PFSK-1 (cell line): ENCODE measurements at regions not wholly inside any gene's neighbourhood (a gene's known extent, or its start where the extent isn't known, plus 50 kb on each side); places are given as distances from the start of the nearest gene placed in this dataset.

ENCODE experiments used
- FOXP2 ChIP-seq: optimal IDR thresholded peaks from 2 replicates; pipeline ENCODE3; 2011; ENCODE audit warnings: borderline replicate concordance, control low read depth, inconsistent platforms; ENCODE audit not compliant: insufficient read depth; ENCODE audit errors: extremely low read length, extremely low read depth
- POLR2AphosphoS5 ChIP-seq: IDR thresholded peaks from 2 replicates; pipeline ENCODE4 v1.6.1; 2012; ENCODE audit warnings: low read depth, mild to moderate bottlenecking, control low read depth, low read length, moderate library complexity
- REST ChIP-seq, 2 experiments: IDR thresholded peaks; 2 replicates each; pipeline versions ENCODE4 v1.6.1 to v1.8.0; 2011 to 2012; ENCODE audit warnings: low read depth in 2 of 2, low read length in 2 of 2, control low read depth in 1 of 2, inconsistent platforms in 1 of 2, mild to moderate bottlenecking in 1 of 2, moderate library complexity in 1 of 2; ENCODE audit not compliant: insufficient read depth in 1 of 2
- SIN3A ChIP-seq: IDR thresholded peaks from 2 replicates; pipeline ENCODE4 v1.6.1; 2012; ENCODE audit warnings: mild to moderate bottlenecking, low read length, moderate library complexity, borderline replicate concordance; ENCODE audit not compliant: insufficient read depth
- TAF1 ChIP-seq: IDR thresholded peaks from 2 replicates; pipeline ENCODE4 v1.6.1; 2012; ENCODE audit warnings: low read length, control low read depth, borderline replicate concordance; ENCODE audit not compliant: insufficient read depth

DNA sequence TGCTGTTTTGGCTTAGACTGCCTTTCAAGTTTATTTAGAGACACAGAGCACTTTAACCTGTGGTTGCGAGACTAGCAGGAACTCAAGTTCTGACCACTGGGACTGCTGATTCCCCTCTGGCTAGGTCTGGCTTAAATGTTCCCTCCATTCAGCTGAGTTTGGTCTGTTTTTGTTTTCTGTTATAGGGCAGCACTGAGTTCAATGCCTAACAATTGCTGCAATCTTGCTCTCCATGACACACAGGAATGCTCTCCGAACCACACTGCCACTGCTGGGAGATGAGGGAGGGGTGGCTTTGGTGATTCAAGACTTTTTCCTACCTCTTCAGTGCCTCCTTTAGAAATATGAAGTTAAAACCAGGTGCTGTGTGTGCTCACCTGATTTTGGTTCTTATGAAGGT, 106.3 kb upstream of the EOLA2 start:
- no peak for TF ChIP-seq POLR2AphosphoS5
- no peak for TF ChIP-seq SIN3A
- no peak for TF ChIP-seq TAF1
- no peak for TF ChIP-seq REST (IDR thresholded peaks at IDR 0.05; ENCODE audit: insufficient read depth in 1 of 2, low read depth in 2 of 2, low read length in 2 of 2)
- no peak for TF ChIP-seq FOXP2
